ENCODE measurements at regions not wholly inside any gene's neighbourhood (a gene's known extent, or its start where the extent isn't known, plus 50 kb on each side); places are given as distances from the start of the nearest gene placed in this dataset.

- no peak for DNase-seq
Measured at GRCh38 chr7:67711706-67712105, 715.1 kb downstream of the TYW1 start.

GRCh38 chr7:67713451-67714056 is 716.9 kb downstream of the TYW1 start:
- DNase-seq = no peak

DNA sequence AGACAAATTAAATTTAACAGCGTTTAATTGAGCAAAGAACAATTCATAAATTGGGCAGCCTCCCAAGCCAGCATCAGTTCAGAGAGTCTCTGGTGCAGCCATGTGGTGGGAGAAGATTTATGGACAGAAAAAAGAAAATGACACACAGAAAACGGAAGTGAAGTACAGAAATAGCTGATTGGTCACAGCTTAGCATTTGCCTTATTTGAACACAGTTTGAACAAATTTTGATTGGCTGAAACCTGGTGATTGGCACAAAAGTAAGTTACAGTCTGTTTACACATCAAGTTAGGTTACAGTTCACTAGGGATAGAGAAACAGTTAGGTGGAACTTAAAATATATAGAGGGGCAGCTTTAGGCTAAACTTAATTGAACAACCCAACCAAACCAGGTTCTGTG is 720.1 kb downstream of the TYW1 start:
- DNase-seq = no peak

DNA sequence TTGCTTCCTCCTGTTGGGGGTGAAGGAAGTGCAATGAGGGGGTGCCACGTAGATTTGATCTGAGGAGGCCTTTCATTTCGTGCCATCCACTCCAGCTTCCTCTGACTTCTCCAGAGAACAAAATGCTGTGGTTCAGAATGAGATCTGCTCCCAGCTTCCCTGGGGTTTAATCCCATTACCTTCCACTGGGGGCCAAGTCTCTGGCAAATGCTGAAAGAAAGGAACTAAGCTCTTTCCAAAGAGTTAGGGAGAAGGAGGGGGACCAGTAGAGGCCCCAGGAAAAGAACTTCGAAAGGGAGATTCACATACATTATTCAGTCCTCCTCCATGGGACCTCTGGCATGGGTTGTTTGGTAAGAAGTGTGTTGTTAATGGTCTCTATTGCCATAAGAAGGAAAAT is 727.0 kb downstream of the TYW1 start:
- no peak for DNase-seq

- DNase-seq = no peak
Measured at GRCh38 chr7:67724435-67724834, 727.8 kb downstream of the TYW1 start.

GRCh38 chr7:67724955-67725354 is 728.3 kb downstream of the TYW1 start:
- no peak for DNase-seq

DNA sequence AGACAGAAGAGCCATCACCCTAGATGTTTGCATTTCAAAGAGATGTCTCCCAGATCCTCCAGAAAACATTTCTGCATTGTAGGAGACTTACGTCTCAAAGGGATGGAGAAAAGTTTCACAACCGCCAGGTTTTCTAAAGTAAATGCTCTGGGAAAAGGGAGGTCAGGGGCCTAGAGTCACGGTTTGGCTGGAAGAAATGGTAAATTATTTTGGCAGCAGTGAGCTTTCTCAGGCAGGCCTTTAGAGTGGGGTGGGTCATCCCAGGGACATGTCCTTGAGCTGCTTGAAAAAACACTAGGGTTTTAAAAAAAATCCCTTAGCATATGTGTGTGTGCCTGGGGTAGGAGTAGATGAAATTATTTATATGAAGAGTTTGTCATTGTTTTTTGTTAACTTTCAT is 728.8 kb downstream of the TYW1 start:
- no peak for DNase-seq

DNA sequence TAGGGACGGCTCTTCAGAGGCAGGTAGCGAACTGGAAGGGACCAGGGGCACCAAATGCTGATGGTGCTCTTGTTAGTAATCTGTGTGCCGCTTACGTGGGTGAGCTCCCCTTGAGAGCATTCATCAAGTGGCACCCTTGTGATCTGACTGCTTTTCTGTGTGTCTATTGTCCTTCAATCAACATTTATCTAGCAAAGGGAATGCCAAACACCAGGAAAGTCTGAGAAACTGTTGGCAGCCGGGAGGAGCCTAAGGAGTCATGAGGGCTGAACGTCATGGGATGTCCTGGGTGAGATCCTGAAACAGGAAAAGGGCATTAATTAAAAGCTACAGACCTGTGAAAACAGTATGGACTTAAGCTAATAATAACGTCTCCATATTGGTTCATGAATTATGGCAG is 733.1 kb downstream of the TYW1 start:
- DNase-seq = no peak

- DNase-seq = no peak
Measured at GRCh38 chr7:67731704-67732103, 735.1 kb downstream of the TYW1 start.

DNA sequence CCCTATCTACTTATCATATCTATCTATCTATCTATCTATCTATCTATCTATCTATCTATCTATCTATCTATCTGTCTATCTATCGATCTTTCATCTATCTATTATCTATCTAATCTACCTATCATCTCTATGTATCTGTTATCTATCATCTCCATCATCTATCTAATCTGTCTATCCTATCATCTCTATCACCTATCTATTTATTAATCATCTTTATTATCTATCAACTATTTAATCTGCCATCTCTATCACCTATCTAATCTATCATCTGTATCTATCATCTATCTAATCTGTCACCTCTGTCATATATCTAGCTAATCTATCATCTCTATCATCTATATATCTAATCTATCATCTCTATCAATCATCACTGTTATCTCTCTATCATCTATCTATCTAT is 736.3 kb downstream of the TYW1 start:
- DNase-seq = no peak

DNA sequence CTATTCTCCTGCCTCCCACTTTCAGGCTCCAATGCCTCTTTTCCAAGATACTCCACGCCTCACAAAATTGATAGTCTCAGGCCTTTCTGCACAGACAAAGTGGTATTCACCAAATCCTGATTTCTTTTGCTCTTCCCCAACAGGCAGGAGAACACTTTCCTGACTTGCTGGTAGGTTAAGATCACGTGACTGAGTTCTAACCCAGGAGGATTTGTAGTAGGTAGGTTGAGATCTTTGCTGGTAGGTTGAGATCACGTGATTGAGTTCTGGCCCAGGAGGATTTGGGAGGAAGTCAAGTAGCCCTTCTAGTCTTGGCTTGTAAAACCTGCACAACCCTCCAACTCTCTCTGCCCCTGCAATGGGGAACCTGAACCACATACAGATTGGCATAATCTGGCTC is 741.5 kb downstream of the TYW1 start:
- no peak for DNase-seq

DNA sequence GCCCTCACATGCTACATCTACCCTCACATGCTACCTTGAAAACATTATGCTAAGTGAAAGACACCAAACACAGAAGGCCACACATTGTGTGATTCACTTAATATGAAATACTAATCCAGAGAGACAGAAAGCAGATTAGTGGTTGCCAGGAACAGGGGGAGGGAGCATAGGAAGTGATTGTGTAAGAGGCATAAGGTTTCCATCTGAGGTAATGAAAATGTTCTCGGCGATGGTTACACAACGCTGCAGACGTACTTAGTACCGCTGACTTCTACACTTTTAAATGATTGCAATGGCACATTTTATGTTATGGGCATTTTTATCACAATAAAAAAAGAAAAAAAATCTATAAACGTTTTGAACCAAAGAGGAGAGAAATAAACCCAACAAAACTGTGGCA is 742.3 kb downstream of the TYW1 start:
- no peak for DNase-seq

DNA sequence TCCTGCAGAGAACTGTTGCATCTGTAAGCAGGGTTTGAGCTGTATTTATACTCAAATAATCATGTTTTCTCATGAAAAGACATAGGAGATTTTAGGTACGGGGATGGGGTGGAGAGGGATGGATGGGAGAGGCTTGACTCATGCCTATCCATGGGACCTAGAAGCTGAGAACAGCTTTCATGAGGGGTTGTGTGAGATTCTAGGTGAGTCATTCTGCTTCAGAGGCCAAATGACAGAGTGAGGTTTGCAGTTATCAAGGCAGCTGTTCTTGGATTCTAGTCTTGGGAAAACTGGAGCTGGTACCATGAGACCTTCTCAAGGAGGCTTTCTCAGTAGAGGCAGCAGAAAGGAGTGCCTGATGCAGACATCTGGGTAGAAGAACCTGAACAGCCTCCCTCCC is 746.9 kb downstream of the TYW1 start:
- DNase-seq = no peak

GRCh38 chr7:67752227-67752626 is 755.6 kb downstream of the TYW1 start:
- no peak for DNase-seq

GRCh38 chr7:67753891-67754290 is 757.3 kb downstream of the TYW1 start:
- DNase-seq = no peak

- no peak for DNase-seq
Measured at GRCh38 chr7:67754651-67755050, 758.0 kb downstream of the TYW1 start.

DNA sequence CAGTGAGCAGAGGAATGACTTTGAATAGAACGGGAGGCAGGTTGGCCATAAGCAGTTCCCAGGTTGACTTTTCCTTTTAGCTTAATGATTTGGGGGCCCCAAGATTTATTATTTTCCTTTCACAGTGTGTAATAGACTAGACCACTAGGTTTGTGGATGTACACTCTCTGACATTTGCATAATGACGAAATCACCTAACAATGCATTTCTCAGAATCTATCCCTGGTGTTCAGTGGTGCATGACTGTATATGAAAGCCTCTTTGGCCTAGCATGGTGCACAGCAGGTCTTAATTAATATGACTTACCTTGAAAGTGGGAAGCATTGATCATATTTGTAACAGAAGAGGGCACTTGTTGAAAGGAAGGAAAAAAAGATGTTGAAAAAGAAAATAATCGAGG is 761.9 kb downstream of the TYW1 start:
- no peak for DNase-seq

DNA sequence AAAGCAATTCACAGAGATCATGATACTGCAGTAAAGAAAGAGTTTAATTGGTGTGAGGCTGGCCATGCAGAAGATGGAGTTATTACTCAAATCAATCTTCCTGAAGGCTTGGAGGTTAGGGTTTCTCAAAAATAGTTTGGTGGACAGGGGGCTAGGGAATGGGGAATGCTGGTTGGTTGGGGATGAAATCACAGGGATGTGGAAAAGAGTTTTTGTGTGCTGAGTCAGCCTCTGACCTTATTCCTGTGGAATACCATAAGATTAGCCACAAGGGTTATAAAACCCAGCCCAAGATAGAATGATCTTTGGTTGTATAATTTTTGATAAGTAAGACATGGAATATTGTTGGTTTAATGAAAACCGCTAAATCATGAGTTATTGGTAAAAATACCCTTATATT is 764.3 kb downstream of the TYW1 start:
- DNase-seq = no peak

- no peak for DNase-seq
Measured at GRCh38 chr7:67762516-67762915, 765.9 kb downstream of the TYW1 start.

- no peak for DNase-seq
Measured at GRCh38 chr7:67764289-67764688, 767.7 kb downstream of the TYW1 start.

DNA sequence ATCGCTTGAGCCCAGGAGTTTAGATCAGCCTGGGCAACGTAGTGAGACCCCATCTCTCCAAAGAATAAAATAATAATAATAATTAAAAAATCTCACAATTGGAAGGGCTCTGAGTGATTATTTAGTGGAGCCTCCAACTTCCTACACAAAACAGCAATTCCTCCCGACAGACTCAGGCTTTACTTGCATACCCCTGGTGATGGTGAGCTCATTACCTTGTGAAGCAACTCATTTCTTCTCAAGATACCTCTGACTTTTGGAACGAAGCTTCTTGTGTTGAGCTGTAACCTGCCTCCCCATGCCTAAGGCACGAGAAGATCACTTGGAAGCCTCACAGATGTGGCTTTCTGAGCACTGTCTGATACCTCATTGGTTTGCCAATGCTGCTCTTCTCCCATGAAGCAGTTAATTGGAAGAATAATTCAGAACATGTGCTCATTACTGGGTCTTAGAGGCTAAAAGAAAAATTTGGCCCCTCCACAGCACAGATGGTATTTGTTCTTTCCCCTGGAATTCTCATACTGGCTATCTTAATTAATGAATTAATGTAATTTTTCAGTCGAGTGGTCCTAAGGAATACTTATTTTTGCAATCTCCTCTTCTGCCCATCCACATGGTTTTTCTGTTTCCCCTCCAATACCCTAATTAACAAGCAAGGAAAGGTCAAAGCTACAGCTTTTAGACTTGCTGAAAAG is 769.0 kb downstream of the TYW1 start:
- DNase-seq = no peak

- DNase-seq = no peak
Measured at GRCh38 chr7:67766906-67767410, 770.3 kb downstream of the TYW1 start.

DNA sequence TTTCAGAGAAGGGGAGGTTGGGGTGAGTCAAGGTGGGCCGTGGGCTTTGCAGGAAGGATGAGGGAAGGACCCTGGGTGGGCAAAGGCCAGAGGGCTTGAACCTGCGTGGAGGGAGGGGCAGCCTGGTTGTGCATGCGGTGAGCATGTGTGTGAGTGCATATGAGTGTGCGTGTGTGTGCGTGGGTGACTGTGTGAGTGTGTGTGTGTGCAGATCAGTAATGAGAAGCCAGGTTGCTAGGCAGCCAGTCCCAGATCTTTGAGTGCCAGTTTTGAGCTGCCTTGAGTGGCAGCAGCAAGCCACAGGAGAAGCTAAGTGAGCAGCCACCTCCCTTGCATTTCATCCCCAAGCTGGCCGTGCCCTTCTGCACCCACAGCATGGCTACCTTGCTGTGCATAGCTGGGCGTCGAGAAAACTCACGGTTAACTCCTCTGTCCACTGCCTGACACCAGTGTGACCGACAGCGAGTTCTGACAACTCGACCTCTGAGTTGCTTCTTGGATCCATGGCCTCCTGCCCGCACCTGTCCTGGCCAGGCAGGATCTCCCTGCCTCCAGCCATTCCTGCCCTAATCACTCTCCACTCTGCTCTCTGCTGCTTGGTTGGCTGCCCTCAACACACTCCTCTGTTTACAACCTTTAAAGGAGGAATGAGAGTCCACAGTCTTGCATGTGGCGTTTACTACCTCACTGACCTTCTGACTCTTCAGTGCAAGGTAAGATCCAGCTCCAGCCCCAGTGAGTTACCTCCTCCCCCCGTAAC is 775.4 kb downstream of the TYW1 start:
- no peak for DNase-seq

GRCh38 chr7:67773081-67773480 is 776.4 kb downstream of the TYW1 start:
- no peak for DNase-seq

Data from activated CD4-positive, alpha-beta T cell treated with anti-CD3 and anti-CD28 coated beads, Interleukin-2, amount 50 U/mL, for 16 hours (primary cell).